ENCODE measurements at regions not wholly inside any gene's neighbourhood (a gene's known extent, or its start where the extent isn't known, plus 50 kb on each side); places are given as distances from the start of the nearest gene placed in this dataset.

- TF ChIP-seq, protein P1, sequence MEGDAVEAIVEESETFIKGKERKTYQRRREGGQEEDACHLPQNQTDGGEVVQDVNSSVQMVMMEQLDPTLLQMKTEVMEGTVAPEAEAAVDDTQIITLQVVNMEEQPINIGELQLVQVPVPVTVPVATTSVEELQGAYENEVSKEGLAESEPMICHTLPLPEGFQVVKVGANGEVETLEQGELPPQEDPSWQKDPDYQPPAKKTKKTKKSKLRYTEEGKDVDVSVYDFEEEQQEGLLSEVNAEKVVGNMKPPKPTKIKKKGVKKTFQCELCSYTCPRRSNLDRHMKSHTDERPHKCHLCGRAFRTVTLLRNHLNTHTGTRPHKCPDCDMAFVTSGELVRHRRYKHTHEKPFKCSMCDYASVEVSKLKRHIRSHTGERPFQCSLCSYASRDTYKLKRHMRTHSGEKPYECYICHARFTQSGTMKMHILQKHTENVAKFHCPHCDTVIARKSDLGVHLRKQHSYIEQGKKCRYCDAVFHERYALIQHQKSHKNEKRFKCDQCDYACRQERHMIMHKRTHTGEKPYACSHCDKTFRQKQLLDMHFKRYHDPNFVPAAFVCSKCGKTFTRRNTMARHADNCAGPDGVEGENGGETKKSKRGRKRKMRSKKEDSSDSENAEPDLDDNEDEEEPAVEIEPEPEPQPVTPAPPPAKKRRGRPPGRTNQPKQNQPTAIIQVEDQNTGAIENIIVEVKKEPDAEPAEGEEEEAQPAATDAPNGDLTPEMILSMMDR (IDR thresholded peaks at IDR 0.05; ENCODE audit: low read depth, low read length, poor library complexity, severe bottlenecking): no peak
- no peak for TF ChIP-seq EZH2phosphoT487 (IDR thresholded peaks at IDR 0.05; ENCODE audit: borderline replicate concordance, low read length)
- H3K4me3 ChIP-seq (ENCODE audit: low read length): no peak overlapping the region
- H3K9me3 ChIP-seq (ENCODE audit: control insufficient read depth, insufficient read depth, low read length): no peaks in the 10 kb centered on the region
- peaks cover 51% of the 10 kb centered on the region for H3K4me1 ChIP-seq (ENCODE audit: control insufficient read depth, low read length)
- H3F3A ChIP-seq (ENCODE audit: control insufficient read depth, insufficient read depth): peaks cover 4% of the 10 kb centered on the region
- no peaks in the 10 kb centered on the region for H3K79me2 ChIP-seq (ENCODE audit: control insufficient read depth, low read length)
- H3K27ac ChIP-seq (ENCODE audit: low read depth, low read length): no peak overlapping the region
- H3K9me2 ChIP-seq (replicated peaks; ENCODE audit: control insufficient read depth, low read length): no peaks in the 10 kb centered on the region
- H3K4me2 ChIP-seq (ENCODE audit: low read length): peak overlapping the region; percentile 43; the same call in 1 of the 2 replicates
- no peaks in the 10 kb centered on the region for H3K36me3 ChIP-seq (ENCODE audit: control insufficient read depth, low read length)
- H3K27me3 ChIP-seq (ENCODE audit: control insufficient read depth, low read length): peaks cover 10% of the 10 kb centered on the region; the same call in 1 of the 2 replicates
- H4K20me1 ChIP-seq (ENCODE audit: control insufficient read depth, insufficient read depth, low read depth, low read length): no peaks in the 10 kb centered on the region
These were observed 190.6 kb upstream of the CIBAR2 start for GRCh38 chr16:85302848-85303353.

DNA sequence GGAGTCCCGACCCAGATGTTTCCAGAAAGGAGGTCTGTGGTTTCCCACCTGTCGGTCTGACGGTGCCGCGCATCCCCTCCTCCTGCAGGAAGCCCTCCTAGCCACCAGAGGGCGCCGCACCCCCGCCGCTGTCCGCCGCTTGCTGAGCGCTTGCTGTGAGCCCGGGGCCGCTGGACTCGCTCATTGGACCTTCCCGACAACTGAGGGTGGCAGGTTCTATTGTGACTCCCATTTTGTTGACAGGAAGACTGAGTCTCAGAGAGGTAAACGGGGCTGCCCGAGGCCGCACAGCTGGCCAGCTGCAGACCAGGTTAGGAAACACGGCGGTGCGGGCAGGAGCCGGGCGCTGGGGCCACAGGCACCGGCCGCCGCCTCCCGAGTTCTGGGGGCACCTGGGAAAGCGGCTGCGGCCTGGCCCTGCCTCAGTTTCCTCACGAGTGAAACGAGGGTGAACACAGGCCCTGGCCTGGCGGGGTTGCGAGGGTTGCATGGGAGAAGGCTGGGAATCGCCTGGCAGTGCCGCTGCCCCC, 191.1 kb upstream of the CIBAR2 start:
- Histone ChIP-seq H3K9me3 (ENCODE audit: control insufficient read depth, insufficient read depth, low read length) (no peaks in the 10 kb centered on the region), H4K20me1 (ENCODE audit: control insufficient read depth, insufficient read depth, low read depth, low read length) (no peaks in the 10 kb centered on the region), H3K4me3 (ENCODE audit: low read length) (no peak overlapping the region), H3K27ac (ENCODE audit: low read depth, low read length) (no peak overlapping the region), H3K79me2 (ENCODE audit: control insufficient read depth, low read length) (no peaks in the 10 kb centered on the region), H3K4me2 (ENCODE audit: low read length) (peak overlapping the region; percentile 43), H3K27me3 (ENCODE audit: control insufficient read depth, low read length) (peaks cover 10% of the 10 kb centered on the region; the same call in 1 of the 2 replicates), H3K4me1 (ENCODE audit: control insufficient read depth, low read length) (peaks cover 56% of the 10 kb centered on the region), H3F3A (ENCODE audit: control insufficient read depth, insufficient read depth) (peaks cover 9% of the 10 kb centered on the region), H3K36me3 (ENCODE audit: control insufficient read depth, low read length) (no peaks in the 10 kb centered on the region), H3K9me2 (replicated peaks; ENCODE audit: control insufficient read depth, low read length) (no peaks in the 10 kb centered on the region)
- TF ChIP-seq EZH2phosphoT487 (IDR thresholded peaks at IDR 0.05; ENCODE audit: borderline replicate concordance, low read length): no peak
- TF ChIP-seq, protein P1 (IDR thresholded peaks at IDR 0.05; ENCODE audit: low read depth, low read length, poor library complexity, severe bottlenecking): peak; percentile 96

DNA sequence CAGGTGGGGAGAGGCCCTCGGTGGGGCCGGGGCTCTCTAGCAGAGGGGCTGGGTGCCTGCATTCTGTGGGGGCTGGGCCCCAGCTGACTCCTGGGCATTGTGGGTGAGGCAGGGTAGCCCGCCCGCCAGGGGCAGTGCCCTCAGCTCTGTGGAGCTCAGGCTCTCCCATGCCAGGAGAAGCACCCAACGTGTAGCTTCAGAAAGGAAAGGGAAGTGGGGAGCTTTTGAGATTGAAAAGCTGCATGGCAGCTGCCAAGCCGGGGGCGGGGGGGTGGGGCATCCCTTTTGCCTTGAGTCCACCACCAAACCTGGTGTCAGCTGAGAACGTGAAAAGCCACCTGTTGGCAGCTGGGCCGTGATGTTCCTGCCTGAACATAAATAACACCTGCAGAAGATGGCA, 192.1 kb upstream of the CIBAR2 start:
- Histone ChIP-seq H4K20me1 (ENCODE audit: control insufficient read depth, insufficient read depth, low read depth, low read length) (no peaks in the 10 kb centered on the region), H3K9me2 (replicated peaks; ENCODE audit: control insufficient read depth, low read length) (no peaks in the 10 kb centered on the region), H3K4me2 (ENCODE audit: low read length) (no peak overlapping the region), H3K4me3 (ENCODE audit: low read length) (no peak overlapping the region), H3K36me3 (ENCODE audit: control insufficient read depth, low read length) (no peaks in the 10 kb centered on the region), H3F3A (ENCODE audit: control insufficient read depth, insufficient read depth) (peaks cover 18% of the 10 kb centered on the region), H3K4me1 (ENCODE audit: control insufficient read depth, low read length) (peaks cover 65% of the 10 kb centered on the region), H3K27ac (ENCODE audit: low read depth, low read length) (no peak overlapping the region), H3K79me2 (ENCODE audit: control insufficient read depth, low read length) (no peaks in the 10 kb centered on the region), H3K27me3 (ENCODE audit: control insufficient read depth, low read length) (peaks cover 10% of the 10 kb centered on the region; the same call in 1 of the 2 replicates), H3K9me3 (ENCODE audit: control insufficient read depth, insufficient read depth, low read length) (no peaks in the 10 kb centered on the region)
- TF ChIP-seq, protein P1 (IDR thresholded peaks at IDR 0.05; ENCODE audit: low read depth, low read length, poor library complexity, severe bottlenecking): no peak
- no peak for TF ChIP-seq EZH2phosphoT487 (IDR thresholded peaks at IDR 0.05; ENCODE audit: borderline replicate concordance, low read length)
